C4-2B (cell line): ENCODE measurements at regions not wholly inside any gene's neighbourhood (a gene's known extent, or its start where the extent isn't known, plus 50 kb on each side); places are given as distances from the start of the nearest gene placed in this dataset.

ENCODE experiments used
- H3K27ac ChIP-seq: fragments of 450-650 bp; 2 replicates; pipeline ENCODE4 v1.5.1; 2017
- CTCF ChIP-seq: fragments of 450-650 bp; conservative IDR thresholded peaks from 2 replicates; pipeline ENCODE4 v1.5.1; 2017; ENCODE audit warnings: mild to moderate bottlenecking
- ZFX ChIP-seq: fragments of 450-650 bp; IDR thresholded peaks from 2 replicates; pipeline ENCODE4 v1.6.1; 2017

- H3K27ac ChIP-seq: no peak overlapping the region
- TF ChIP-seq ZFX (no peak), CTCF (no peak)
These were observed 387.8 kb downstream of the ZNF536 start for GRCh38 chr19:30760014-30760413.

GRCh38 chr19:30757837-30758617, 385.8 kb downstream of the ZNF536 start:
- TF ChIP-seq ZFX (no peak), CTCF (no peak)
- no peak overlapping the region for H3K27ac ChIP-seq

- no peak overlapping the region for H3K27ac ChIP-seq
- TF ChIP-seq ZFX (no peak), CTCF (no peak)
These were observed 385.1 kb downstream of the ZNF536 start for GRCh38 chr19:30757104-30757836.

- TF ChIP-seq CTCF (no peak), ZFX (no peak)
- no peak overlapping the region for H3K27ac ChIP-seq
These were observed 383.4 kb downstream of the ZNF536 start for GRCh38 chr19:30755581-30755980.

- no peak for TF ChIP-seq CTCF
- no peak for TF ChIP-seq ZFX
- no peak overlapping the region for H3K27ac ChIP-seq
These were observed 382.0 kb downstream of the ZNF536 start for GRCh38 chr19:30754162-30754561.

- no peak overlapping the region for H3K27ac ChIP-seq
- TF ChIP-seq CTCF: no peak
- no peak for TF ChIP-seq ZFX
These were observed 380.7 kb downstream of the ZNF536 start for GRCh38 chr19:30752876-30753275.

GRCh38 chr19:30752201-30752600, 380.0 kb downstream of the ZNF536 start:
- no peak for TF ChIP-seq CTCF
- no peak for TF ChIP-seq ZFX

More at GRCh38 chr19:30752201-30752600, 380.0 kb downstream of the ZNF536 start:
- no peak overlapping the region for H3K27ac ChIP-seq
